Activated CD4-positive, CD25-positive, alpha-beta regulatory T cell treated with anti-CD3 and anti-CD28 coated beads, Interleukin-2, amount 50 U/mL, for 72 hours (primary cell): ENCODE measurements at regions not wholly inside any gene's neighbourhood (a gene's known extent, or its start where the extent isn't known, plus 50 kb on each side); places are given as distances from the start of the nearest gene placed in this dataset.

Experiments
- DNase-seq: peaks from one replicate; pipeline ENCODE4 v3.0.0; 2021

GRCh38 chr4:137063961-137064360, 468.3 kb downstream of the PCDH18 start:
- no peak for DNase-seq

- no peak for DNase-seq
Observed at GRCh38 chr4:137043184-137043583, 489.1 kb downstream of the PCDH18 start.

GRCh38 chr4:137039370-137039769, 492.9 kb downstream of the PCDH18 start:
- no peak for DNase-seq

GRCh38 chr4:137032222-137032621, 500.1 kb downstream of the PCDH18 start:
- DNase-seq = no peak

- no peak for DNase-seq
Observed at GRCh38 chr4:137029026-137029425, 503.3 kb downstream of the PCDH18 start.

- DNase-seq = no peak
Observed at GRCh38 chr4:137025484-137026059, 506.7 kb downstream of the PCDH18 start.

- no peak for DNase-seq
Observed at GRCh38 chr4:137015426-137016409, 516.6 kb downstream of the PCDH18 start.

- no peak for DNase-seq
Observed at GRCh38 chr4:137000432-137000831, 531.9 kb downstream of the PCDH18 start.

GRCh38 chr4:136992032-136992431, 540.3 kb downstream of the PCDH18 start:
- no peak for DNase-seq

GRCh38 chr4:136985683-136986082, 546.6 kb downstream of the PCDH18 start:
- no peak for DNase-seq

- no peak for DNase-seq
Observed at GRCh38 chr4:136967069-136967468, 565.2 kb downstream of the PCDH18 start.

- no peak for DNase-seq
Observed at GRCh38 chr4:136965478-136965877, 566.8 kb downstream of the PCDH18 start.

GRCh38 chr4:136962868-136963267, 569.4 kb downstream of the PCDH18 start:
- DNase-seq = no peak

- no peak for DNase-seq
Observed at GRCh38 chr4:136946307-136946907, 585.9 kb downstream of the PCDH18 start.

- DNase-seq = no peak
Observed at GRCh38 chr4:136939781-136940180, 592.5 kb downstream of the PCDH18 start.

GRCh38 chr4:136935871-136936270, 596.4 kb downstream of the PCDH18 start:
- DNase-seq = no peak

GRCh38 chr4:136935305-136935704, 597.0 kb downstream of the PCDH18 start:
- DNase-seq = no peak

- DNase-seq = no peak
Observed at GRCh38 chr4:136934601-136935000, 597.7 kb downstream of the PCDH18 start.

GRCh38 chr4:136931781-136932180, 600.5 kb downstream of the PCDH18 start:
- no peak for DNase-seq

GRCh38 chr4:136928957-136929411, 603.3 kb downstream of the PCDH18 start:
- DNase-seq = no peak

GRCh38 chr4:136927172-136927571, 605.1 kb downstream of the PCDH18 start:
- no peak for DNase-seq

- no peak for DNase-seq
Observed at GRCh38 chr4:136925203-136925602, 607.1 kb downstream of the PCDH18 start.

- no peak for DNase-seq
Observed at GRCh38 chr4:136922066-136922465, 610.2 kb downstream of the PCDH18 start.
